ENCODE measurements at regions not wholly inside any gene's neighbourhood (a gene's known extent, or its start where the extent isn't known, plus 50 kb on each side); places are given as distances from the start of the nearest gene placed in this dataset.

DNA sequence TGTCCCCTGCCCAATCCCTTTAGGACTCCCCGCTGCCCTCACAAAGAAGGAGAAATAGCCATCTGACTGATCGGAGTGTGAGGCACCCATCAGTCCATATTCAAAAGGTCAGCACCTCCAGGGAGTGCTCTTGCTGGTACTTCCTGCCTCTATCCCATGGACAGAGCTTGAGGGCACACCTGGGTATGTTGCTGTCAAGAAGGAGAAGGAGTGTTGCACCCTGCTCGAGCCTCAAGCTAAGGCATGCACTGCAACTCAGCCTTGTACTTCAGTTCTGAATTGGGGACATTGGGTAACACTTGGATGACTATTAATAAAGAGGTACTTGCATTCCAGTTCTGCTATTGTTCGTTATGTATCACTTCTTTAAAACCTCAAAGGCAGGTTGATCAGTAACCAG, 190.3 kb upstream of the ZC3H12A start:
- TF ChIP-seq CTCF (IDR thresholded peaks at IDR 0.05) (no peak), POLR2AphosphoS5 (IDR thresholded peaks at IDR 0.05) (no peak), POLR2A (IDR thresholded peaks at IDR 0.05) (no peak), EP300 (IDR thresholded peaks at IDR 0.05) (no peak)

All from sigmoid colon (tissue), 4 donors.